GM19468 (cell line): ENCODE measurements at regions not wholly inside any gene's neighbourhood (a gene's known extent, or its start where the extent isn't known, plus 50 kb on each side); places are given as distances from the start of the nearest gene placed in this dataset.
"Not testable (repeated sequence)": the region's sequence is repeated elsewhere in the genome, so short reads cannot be mapped to it uniquely, and the experiment has no call there.

Experiments
- ATAC-seq: cut with Tn5 transposase; IDR thresholded peaks from one replicate; pipeline ENCODE4 v1.9.1; 2021; ENCODE audit warnings: mild to moderate bottlenecking, moderate library complexity, moderate number of reproducible peaks; ENCODE audit not compliant: unreplicated experiment; ENCODE audit errors: extremely low read depth

GRCh38 chr10:44143556-44143955, 241.3 kb downstream of the CXCL12 start:
- no peak for ATAC-seq

GRCh38 chr10:44132361-44133289, 252.3 kb downstream of the CXCL12 start:
- ATAC-seq, result no peak

- ATAC-seq, result no peak
Observed at GRCh38 chr10:44126291-44126717, 258.6 kb downstream of the CXCL12 start.

- ATAC-seq, result no peak
Observed at GRCh38 chr10:44125879-44126278, 259.0 kb downstream of the CXCL12 start.

GRCh38 chr10:44118500-44118899, 266.4 kb downstream of the CXCL12 start:
- ATAC-seq, result no peak

GRCh38 chr10:44116474-44116873, 268.4 kb downstream of the CXCL12 start:
- no peak for ATAC-seq

- no peak for ATAC-seq
Observed at GRCh38 chr10:44115516-44115915, 269.4 kb downstream of the CXCL12 start.

GRCh38 chr10:44114441-44114840, 270.5 kb downstream of the CXCL12 start:
- no peak for ATAC-seq

- not testable (repeated sequence) for ATAC-seq
Observed at GRCh38 chr10:44112280-44112679, 272.6 kb downstream of the CXCL12 start.

GRCh38 chr10:44105696-44106095, 279.2 kb downstream of the CXCL12 start:
- no peak for ATAC-seq

- ATAC-seq, result no peak
Observed at GRCh38 chr10:44102726-44103255, 282.1 kb downstream of the CXCL12 start.

- no peak for ATAC-seq
Observed at GRCh38 chr10:44101082-44101481, 283.8 kb downstream of the CXCL12 start.

GRCh38 chr10:44099511-44099910, 285.4 kb downstream of the CXCL12 start:
- no peak for ATAC-seq

- not testable (repeated sequence) for ATAC-seq
Observed at GRCh38 chr10:44096217-44096616, 288.7 kb downstream of the CXCL12 start.

- ATAC-seq, result no peak
Observed at GRCh38 chr10:44089671-44090070, 295.2 kb downstream of the CXCL12 start.

GRCh38 chr10:44087403-44087802, 297.5 kb downstream of the CXCL12 start:
- ATAC-seq, result no peak

GRCh38 chr10:44083719-44084400, 301.0 kb downstream of the CXCL12 start:
- ATAC-seq, result no peak

GRCh38 chr10:44071479-44071878, 313.4 kb downstream of the CXCL12 start:
- no peak for ATAC-seq

- no peak for ATAC-seq
Observed at GRCh38 chr10:44070282-44070681, 314.6 kb downstream of the CXCL12 start.

GRCh38 chr10:44069573-44069972, 315.3 kb downstream of the CXCL12 start:
- ATAC-seq, result no peak
